Glomerular visceral epithelial cell (primary cell): ENCODE measurements at regions not wholly inside any gene's neighbourhood (a gene's known extent, or its start where the extent isn't known, plus 50 kb on each side); places are given as distances from the start of the nearest gene placed in this dataset.
"Not testable (repeated sequence)": the region's sequence is repeated elsewhere in the genome, so short reads cannot be mapped to it uniquely, and the experiment has no call there.

Source experiments
- DNase-seq: peaks from one replicate; pipeline ENCODE4 v3.0.0-alpha.2; 2016; ENCODE audit errors: extremely low spot score

DNA sequence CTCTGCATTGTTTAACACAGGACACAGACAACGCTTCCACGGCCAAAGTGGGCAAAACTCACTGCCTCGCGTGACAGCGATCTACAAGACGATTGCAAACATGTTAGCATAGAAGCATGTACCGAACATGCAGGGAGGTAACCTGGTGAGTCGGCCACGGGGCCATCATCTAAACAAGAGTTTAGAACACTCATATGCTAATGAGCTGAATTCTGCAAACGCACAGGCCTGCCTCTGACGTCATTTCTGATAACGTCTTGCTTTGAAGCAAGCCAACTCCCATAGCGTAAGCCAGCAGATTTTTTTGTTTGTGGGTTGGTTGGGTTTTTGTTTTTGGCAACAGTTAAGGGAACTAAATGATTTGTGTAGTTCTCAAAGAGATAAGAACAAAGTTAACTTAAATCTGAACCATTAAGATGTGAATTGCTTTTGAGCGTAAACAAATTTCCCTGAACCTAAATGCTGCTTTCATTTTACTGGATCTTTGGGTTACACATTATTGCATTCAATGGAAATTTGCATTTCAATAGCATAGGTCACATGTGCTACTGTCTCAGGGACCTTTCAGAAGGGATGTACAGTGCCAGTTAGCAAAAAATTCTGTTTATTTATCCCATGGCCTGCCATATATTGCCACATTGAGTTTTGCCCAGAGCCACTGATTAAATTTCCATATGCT is 184.5 kb upstream of the PDE10A start:
- no peak for DNase-seq

DNA sequence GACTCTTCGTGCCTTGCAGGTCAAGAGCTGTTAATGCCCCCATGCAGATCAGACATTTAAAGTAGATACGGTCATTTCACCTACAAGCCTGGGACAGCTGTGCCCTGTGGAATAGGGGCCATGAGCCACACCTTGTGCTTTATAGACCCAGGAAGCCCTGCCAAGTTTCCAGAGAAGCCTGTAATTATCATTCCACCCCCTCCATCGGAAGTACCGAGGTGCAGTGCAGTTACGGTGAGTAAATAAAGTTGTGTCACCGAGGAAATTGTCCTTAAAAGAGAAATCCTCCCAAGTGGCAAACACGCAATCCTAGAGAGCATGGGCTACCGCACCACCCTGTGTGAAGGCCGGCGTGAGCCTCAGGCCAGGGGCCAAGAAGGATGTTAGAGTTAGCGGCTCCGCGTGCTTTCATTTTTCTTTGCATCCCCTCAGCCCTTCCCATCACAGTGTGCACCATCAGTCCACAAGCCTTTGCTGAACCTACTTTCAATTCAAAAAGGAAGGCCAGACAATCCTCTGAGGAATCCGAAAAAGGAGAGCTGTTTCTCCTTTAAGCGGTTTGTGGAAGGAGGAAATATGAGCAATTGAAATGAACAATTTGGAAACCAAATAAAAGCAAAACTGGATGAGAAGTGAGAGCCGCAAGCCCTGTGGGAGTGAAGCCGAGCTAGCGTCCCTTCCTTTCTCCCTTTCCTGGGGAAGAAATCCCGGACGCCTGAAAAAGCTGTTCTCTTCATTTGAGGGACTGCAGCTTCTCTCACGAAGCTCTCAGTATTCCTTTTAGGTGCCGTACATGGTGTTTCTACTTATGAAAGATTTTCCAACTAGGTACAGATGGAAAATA is 183.3 kb upstream of the PDE10A start:
- no peak for DNase-seq

DNA sequence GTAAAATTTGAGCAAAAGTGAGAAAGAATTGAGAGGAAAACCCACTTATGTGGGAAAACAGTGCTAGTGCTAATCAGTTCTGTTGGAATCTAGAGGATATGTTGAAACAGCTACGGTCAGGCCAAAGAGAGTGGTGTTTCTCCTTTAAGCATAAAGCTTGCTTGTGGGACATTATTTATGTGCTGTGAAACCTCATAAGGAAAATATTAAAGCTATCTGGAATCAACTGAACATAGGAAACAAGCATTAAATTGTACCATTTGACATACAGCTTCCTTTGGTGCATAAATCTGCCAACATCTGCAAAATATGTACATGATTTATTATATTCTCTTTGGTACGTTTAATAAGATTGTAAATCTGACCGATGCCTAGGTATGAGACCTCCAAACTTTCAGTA is 182.5 kb upstream of the PDE10A start:
- DNase-seq, result no peak

DNA sequence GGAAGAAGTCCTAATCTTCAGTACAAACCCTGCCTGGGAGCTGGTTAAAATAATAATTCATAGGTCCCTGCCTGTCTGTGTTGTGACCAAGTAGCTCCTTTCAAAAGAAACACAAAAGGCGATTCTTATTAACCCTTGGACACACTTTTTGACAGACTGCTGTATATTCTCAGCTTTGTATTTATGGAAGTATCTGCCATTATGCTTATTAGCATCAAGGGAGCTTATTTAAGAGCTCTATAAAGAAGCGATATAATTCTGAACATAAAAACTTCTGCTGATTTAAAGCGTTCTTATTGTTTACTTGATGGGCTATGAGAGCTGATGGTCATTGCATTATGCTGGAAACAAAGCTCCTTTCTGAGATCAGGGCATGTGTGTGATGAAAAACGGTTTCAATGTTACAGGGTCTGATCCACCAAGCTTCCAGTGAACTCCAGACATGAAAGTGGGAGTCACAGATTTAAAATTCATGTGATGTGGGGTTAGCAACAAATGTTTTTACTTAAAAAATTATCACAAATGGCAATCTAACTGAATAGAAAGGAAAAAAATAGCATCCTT is 181.8 kb upstream of the PDE10A start:
- no peak for DNase-seq

DNA sequence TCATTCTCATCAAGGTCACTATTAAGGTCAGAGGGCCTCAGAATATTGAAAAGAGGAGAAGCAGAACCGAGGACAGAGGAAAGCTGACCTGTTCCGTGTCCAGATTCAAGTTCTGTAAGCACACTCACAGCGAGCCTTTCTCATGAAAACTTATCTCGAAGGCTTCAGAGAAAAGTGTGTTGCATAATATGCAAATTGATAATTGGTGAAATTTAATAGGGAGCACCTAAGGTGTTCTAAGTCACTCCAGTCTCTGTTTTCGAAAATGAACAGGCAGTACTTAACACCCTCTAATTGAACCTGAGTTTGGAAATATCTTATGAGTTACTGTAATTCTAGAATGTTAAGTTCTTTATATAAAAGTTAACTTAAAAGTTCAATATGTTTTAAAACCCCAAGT is 181.2 kb upstream of the PDE10A start:
- DNase-seq, result no peak

DNA sequence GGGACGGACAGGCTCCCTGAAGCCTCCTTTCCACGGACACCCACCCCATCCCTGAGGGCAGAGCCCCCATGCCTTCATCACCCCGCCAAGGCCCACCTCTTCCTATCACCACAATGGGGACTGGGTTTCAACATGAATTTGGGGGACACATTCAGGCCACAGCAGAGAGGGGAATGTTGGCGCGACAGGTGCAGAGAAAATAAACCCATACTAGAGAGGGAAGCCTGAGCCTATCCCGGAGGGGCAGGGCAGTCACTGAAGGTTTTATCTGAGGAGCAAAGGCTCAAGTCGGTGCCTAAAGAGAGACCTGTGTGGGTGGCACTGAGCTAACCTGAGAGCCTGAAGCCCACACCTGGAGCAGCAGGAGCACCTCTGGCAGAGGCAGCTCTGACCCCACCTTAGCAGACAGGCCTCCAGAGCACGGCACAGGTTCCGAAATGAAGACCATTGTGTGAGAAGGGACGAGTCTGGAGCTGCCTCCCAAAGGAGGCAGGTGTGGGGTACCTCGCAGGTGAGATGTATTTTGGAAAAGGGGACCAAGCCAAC is 180.6 kb upstream of the PDE10A start:
- no peak for DNase-seq

DNA sequence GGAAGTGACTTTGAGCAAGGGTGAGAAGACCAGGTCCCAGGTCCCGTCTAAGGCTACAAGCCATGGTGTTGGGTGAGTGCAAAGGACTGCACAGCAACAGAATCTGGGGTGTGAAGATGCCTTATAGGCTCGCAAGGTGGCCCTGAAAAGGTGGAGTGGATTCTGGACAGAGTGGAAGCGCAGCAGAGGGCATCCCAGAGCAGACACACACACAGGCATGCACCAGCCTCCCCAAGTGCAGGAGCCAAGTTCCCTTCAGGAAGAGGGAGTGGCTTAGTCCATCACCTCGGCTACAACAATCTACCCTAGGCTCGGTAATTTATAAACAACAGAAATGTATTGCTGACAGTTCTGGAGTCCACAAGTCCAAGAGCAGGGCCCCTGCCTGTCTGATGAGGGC is 180.1 kb upstream of the PDE10A start:
- DNase-seq, result no peak

DNA sequence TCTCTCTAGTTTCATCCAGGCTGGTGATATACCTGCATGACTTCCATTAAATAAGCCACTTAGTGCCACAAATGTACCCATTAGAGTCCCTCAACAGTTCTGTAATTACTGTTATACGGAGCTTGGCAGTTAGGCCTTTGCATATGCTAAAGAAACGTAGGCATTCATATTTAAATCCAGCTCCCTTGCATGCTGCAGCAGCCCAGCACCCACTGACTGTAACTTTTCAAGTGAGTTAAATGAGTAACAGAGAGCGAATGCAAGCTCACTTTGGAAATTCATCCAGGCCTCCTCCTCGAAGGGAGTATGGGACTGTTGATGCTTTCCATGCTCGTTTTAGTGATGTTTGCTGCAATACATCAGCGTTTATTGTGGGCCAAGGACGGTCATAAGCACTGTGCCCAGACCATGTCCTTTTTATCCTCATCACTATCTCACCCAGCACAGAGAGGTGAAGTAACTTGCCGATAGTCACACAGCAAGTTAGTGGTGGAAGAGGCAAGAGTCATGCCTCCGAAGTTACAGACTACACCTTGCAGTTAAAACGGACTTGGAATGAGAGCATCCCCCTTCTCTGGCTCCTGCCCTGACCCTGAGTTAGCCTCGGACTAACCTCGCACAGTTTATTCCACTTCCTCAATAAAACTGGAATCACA is 179.4 kb upstream of the PDE10A start:
- DNase-seq, result no peak

DNA sequence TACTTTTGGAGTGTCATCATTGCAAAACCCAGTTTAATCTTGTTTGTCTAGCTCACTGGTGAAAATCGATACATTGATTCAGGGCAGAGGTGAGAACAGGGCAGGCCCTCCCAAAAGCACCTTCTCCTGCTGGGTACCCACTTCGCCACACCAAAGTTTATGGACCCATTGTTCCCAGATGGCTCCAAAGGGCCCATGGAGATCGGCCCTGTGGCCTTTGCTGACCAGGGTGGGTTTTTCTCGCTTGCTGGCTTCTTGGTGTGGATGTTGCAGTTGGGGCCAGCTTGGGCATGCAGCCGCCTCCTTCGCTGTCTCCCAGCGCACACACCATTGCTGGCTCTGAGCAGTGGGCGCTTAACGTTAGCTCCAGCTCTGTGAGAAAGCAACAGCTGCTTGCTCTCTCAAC is 178.1 kb upstream of the PDE10A start:
- DNase-seq, result no peak

DNA sequence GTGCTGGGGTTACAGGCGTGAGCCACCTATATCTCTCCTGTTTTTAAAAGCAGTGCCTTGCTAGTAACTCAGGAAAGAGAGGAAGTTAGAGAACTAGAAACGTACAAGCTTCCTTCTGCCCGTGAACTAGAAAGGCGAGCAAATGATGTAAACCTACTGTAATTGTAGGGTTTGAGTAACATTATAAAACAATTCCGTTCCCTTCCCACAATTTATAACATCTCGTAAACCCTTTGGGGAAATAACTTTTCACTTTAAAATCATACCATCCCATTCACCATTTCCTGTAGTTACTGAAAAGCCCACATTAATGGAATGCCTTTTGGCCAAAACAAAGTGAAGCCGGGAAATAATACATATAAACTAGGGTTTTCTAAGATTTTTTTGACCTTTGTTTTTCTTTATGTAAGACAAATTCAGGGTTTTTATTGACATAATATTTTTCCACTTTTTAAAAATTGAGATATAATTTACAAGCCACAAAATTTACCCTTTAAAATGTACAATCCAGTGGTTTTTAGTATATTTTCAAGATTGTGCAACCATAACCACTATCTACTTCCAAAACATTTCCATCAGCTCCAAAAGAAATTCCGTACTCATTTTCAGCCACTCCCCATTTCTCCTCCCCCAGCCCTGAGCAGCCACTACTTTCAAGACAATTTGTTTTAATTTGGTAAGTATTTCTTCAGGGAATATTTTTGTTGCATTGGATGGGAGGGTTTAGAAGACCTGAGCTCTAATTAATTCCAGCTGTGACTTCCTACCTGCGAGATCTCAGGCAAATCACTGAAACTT is 175.1 kb upstream of the PDE10A start:
- no peak for DNase-seq

DNA sequence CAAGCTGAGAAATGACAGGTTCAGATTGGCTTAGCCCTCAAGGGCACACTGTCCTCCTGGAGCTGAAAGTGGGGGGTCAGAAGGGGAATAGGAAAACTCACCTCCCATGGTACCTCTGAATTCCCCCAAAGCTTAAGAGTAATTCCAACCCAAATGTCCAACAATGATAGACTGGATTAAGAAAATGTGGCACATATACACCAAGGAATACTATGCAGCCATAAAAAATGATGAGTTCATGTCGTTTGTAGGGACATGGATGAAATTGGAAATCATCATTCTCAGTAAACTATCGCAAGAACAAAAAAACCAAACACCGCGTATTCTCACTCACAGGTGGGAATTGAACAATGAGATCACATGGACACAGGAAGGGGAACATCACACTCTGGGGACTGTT is 173.6 kb upstream of the PDE10A start:
- DNase-seq, result not testable (repeated sequence)

DNA sequence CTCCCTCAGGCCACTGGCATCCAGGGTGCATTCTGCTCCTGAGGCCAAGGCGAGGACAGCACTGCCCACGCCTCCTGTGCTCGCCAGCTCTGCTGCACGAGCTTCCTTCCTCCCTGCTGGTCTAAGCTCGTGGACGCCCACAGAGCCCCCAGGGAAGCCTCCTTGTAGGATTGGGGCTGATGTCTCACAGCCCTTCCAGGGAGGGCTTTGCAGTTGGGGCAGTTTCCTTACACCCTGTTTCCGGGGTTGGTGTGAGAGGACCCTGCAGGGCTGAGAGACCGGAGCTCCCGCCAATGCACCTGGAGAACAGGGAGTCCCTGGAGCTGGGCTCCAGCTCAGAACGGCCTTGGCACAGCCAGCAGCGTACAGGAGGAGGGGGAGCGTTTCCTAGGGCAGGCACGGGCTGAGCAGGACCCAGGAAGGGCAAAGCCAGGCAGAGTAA is 172.4 kb upstream of the PDE10A start:
- no peak for DNase-seq

DNA sequence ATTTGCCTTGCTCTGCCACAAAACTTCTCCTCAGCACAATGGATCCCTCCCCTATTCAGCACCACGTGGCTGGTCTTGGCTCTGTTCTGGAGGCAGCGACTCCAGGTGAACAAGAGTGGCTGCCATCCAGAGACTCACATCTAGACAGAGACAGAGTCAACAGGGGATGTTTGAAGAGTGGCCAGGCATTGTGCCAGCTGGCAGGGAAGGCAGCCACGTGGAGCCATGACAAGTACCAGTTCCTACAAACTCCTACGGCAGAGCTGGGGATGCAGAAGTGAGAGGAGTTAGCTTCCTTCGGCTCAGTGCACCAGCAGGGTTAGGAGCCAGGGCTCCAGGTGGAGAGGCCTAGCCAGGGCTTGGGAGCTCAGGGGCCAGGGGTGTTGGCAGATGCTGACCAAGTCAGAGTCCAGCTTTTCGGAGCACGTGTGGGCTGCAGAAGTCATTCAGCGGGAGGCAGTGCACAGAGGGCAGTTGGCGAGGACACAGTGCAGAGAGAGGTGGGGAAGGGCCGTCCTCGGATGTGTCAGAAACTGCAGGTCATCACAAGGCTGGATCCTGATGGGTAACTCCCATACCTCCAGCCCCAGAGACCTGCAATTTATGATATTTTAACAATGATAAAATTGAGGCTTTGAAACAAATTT is 171.7 kb upstream of the PDE10A start:
- peak; percentile 54 for DNase-seq

DNA sequence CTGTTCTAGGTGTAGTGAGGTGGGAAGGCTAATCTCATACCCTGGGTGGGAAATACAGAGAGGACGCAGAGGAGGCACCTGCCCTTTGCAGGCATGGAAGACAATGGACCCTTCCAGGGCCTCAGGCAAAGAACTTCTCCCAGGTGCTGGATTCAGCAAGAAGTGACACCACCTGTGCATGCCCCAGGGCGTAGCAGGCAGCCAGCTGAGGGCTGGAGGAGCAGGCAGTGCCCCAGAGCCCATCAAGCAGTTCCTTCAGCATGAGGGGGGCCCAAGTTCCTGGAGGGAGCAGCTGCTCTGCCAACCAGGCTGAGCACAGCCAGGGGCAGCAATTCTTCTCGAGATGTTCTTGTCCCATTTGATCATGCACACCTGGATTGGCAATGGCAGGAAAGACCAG is 170.3 kb upstream of the PDE10A start:
- DNase-seq, result no peak

DNA sequence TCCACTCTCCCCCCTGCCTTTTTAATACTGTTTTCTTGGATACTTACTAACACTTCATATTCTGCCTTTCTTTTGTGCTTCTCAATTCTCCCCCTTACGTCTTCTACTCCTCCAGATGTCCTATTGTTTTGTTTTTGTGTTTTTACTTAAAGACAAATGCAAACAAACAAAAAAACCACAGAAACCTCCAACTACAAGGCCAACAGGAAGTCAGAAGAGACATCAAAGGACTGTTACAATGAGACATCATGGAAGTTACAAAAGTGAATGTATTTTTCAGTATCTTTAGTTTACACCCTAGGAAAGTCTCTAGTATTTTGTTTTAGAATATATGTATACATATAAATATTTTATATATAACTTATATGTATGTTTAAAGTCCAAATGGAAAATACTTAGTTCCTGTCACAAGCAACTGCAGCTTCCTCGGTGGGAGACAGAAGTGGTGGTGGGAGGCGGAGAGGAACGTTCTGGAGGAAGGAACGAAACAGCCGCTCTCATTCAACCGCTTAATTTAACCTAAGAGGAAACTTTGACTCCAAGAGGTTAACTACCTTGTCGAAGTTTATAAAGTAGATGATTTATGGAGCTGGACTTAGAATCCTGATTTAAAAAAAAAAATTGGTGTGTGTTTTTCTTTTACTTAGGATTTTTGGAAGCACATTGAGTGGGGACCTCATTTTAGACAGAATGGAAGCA is 168.9 kb upstream of the PDE10A start:
- DNase-seq, result no peak

DNA sequence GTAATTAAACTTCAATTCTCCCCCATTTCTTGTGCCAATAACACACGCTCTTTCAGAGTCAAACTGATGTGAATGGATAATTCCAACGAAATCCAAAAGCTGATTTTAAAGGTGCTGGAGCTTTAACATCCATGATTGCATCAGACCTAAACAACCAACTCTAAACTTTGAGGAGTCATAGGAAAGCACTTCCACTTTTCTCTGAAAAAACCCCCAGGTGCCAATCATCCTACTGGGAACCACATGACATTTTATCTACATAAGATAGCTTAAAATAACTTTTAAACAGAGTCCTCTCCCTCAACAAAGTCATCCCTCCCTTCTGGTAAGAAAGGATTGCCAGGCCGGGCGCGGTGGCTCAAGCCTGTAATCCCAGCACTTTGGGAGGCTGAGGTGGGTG is 167.7 kb upstream of the PDE10A start:
- DNase-seq, result no peak

DNA sequence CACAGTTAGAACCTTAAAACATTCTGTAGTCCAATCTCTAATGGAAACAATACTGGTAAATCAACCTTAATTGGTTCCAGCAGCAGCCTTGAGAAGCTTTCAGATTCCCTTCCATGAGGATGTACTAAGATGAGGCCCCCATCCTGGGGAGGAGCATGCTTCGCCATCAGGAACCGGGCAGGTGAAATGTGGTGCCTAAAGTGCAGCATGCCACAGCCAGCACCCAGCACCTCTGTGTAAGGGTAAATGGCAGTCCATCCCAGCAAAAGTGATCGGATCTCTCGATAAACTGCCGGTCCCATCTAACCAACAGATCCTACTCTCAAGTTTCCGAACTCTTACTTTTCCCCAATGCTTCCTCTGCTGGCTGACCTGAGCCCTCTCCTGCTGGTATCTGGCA is 166.3 kb upstream of the PDE10A start:
- DNase-seq, result no peak

DNA sequence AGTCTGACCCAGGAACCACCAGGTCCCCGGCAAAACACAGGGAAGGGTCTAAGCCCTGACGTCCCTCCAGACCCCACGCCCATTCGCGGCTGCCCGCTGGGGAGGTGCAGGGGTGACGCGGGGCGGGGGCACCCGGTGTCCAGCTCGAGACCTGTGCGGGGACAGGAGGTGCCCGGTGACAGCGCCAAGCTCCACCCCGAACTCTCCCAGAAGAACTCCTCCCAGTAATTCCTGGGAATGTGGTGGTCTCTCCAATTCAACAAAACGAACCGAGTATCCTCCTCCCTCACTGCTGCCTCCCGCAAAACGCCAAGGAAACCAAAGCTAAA is 164.1 kb upstream of the PDE10A start:
- DNase-seq, result no peak

DNA sequence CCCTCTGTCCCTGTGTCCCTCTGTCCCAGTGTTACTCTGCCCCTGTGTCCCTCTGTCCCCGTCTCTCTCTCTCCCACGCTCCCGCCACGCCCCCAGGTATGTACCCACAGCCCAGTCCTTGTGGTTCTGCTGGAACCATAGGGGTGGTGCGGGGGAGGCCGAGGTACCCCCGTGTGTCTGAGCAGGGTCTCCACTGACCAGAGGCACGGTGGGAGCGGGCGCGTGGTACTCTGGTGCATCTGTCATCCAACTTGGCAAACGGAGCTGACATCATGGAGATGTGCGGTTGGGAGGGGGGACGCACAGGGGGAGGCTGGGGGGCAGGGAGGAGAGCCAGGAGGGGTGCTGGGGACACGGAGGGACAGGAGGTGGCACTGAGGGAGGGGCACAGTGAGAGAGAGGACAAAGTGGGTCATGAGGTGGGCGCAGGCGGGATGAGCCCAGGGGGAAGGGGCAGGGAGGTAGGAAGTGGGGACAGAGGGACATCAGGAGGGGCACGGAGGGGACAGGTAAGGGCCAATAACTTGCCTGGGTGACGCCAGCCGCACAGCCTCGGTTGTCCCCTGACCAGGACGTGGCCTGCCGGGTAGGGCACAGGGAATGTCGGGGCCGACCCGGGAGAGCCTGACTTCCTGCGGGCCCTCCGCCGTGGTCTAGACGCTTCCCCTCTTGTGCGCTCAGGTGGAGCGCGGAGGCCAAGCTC is 163.6 kb upstream of the PDE10A start:
- DNase-seq, result no peak
